Vagina (tissue), 2 donors: ENCODE measurements at regions not wholly inside any gene's neighbourhood (a gene's known extent, or its start where the extent isn't known, plus 50 kb on each side); places are given as distances from the start of the nearest gene placed in this dataset.

Source experiments
- DNase-seq, 2 donors: peaks; one replicate each; pipeline ENCODE4 v3.0.0-alpha.2; 2017; ENCODE audit errors: extremely low spot score in 2 of 2
- H3K27ac ChIP-seq: fragments of 200-600 bp; sonication (generic); one replicate; pipeline ENCODE4 v1.5.1; 2019
- H3K27me3 ChIP-seq: fragments of 200-600 bp; sonication (generic); one replicate; pipeline ENCODE4 v1.5.1; 2019
- H3K36me3 ChIP-seq, 2 donors: fragments of 200-600 bp; sonication (generic); one replicate each; pipeline ENCODE4 v1.5.1; 2017 to 2019
- H3K4me1 ChIP-seq: fragments of 200-600 bp; sonication (generic); one replicate; pipeline ENCODE4 v1.5.1; 2019
- H3K4me3 ChIP-seq, 2 donors: fragments of 200-600 bp; sonication (generic); 1 replicate in 1 of 2; 2 replicates in 1 of 2; pipeline ENCODE4 v1.5.1; 2016 to 2019
- H3K9me3 ChIP-seq: fragments of 200-600 bp; sonication (generic); one replicate; pipeline ENCODE4 v1.5.1; 2019
- CTCF ChIP-seq, 3 experiments: fragments of 450-650 bp in 2 of 3; fragments of 200-600 bp in 1 of 3; sonication (generic) in 1 of 3; IDR thresholded peaks; one replicate each; pipeline ENCODE4 v1.5.1; 2017 to 2019; ENCODE audit warnings: antibody characterized with exemption in 3 of 3, mild to moderate bottlenecking in 2 of 3, moderate library complexity in 2 of 3
- POLR2A ChIP-seq, 2 donors: fragments of 450-650 bp; IDR thresholded peaks; one replicate each; pipeline ENCODE4 v1.6.1; 2017; ENCODE audit warnings: antibody characterized with exemption in 2 of 2, mild to moderate bottlenecking in 2 of 2, moderate library complexity in 2 of 2
- POLR2AphosphoS5 ChIP-seq, 2 donors: sonication (generic); formaldehyde crosslinking; IDR thresholded peaks; one replicate each; pipeline ENCODE4 v1.9.0; 2017; ENCODE audit warnings: antibody characterized with exemption in 2 of 2, mild to moderate bottlenecking in 2 of 2, low read depth in 1 of 2; ENCODE audit not compliant: insufficient read depth in 1 of 2
- intact Hi-C: fragments of 100-400 bp; cut with DNase I; formaldehyde crosslinking; loops from one replicate; pipeline ENCODE4 v1.15.1; 2023

GRCh38 chr10:75287697-75288096 lies 51.9 kb upstream of the COMTD1 start:
- Histone ChIP-seq H3K4me3 (no peak overlapping the region), H3K27me3 (no peaks in the 10 kb centered on the region), H3K27ac (no peak overlapping the region), H3K36me3 (no peaks in the 10 kb centered on the region), H3K4me1 (peaks cover 19% of the 10 kb centered on the region), H3K9me3 (no peaks in the 10 kb centered on the region)
- intact Hi-C loops = no loop called here
- no peak for TF ChIP-seq POLR2A (IDR thresholded peaks at IDR 0.05)
- no peak for TF ChIP-seq CTCF (IDR thresholded peaks at IDR 0.05)
- TF ChIP-seq POLR2AphosphoS5 (IDR thresholded peaks at IDR 0.05; ENCODE audit: insufficient read depth in 1 of 2, low read depth in 1 of 2) = no peak
- peak in 1 of 2 donors; percentile 67 for DNase-seq

- intact Hi-C loops = no loop called here
- H3K4me1 ChIP-seq = peaks cover 19% of the 10 kb centered on the region
- peak; percentile 52 to 79 for DNase-seq
- TF ChIP-seq POLR2AphosphoS5 (IDR thresholded peaks at IDR 0.05; ENCODE audit: insufficient read depth in 1 of 2, low read depth in 1 of 2) (no peak), POLR2A (IDR thresholded peaks at IDR 0.05) (no peak), CTCF (IDR thresholded peaks at IDR 0.05) (no peak)
- no peak overlapping the region for H3K4me3 ChIP-seq
- no peaks in the 10 kb centered on the region for H3K9me3 ChIP-seq
- no peaks in the 10 kb centered on the region for H3K36me3 ChIP-seq
- no peaks in the 10 kb centered on the region for H3K27me3 ChIP-seq
- no peak overlapping the region for H3K27ac ChIP-seq
Observed at GRCh38 chr10:75286901-75287300, 51.1 kb upstream of the COMTD1 start.
